ENCODE measurements at regions not wholly inside any gene's neighbourhood (a gene's known extent, or its start where the extent isn't known, plus 50 kb on each side); places are given as distances from the start of the nearest gene placed in this dataset.
A peak's percentile ranks its signal among the peaks of the same experiment; 100 is the strongest.
"Not testable (repeated sequence)": the region's sequence is repeated elsewhere in the genome, so short reads cannot be mapped to it uniquely, and the experiment has no call there.

DNA sequence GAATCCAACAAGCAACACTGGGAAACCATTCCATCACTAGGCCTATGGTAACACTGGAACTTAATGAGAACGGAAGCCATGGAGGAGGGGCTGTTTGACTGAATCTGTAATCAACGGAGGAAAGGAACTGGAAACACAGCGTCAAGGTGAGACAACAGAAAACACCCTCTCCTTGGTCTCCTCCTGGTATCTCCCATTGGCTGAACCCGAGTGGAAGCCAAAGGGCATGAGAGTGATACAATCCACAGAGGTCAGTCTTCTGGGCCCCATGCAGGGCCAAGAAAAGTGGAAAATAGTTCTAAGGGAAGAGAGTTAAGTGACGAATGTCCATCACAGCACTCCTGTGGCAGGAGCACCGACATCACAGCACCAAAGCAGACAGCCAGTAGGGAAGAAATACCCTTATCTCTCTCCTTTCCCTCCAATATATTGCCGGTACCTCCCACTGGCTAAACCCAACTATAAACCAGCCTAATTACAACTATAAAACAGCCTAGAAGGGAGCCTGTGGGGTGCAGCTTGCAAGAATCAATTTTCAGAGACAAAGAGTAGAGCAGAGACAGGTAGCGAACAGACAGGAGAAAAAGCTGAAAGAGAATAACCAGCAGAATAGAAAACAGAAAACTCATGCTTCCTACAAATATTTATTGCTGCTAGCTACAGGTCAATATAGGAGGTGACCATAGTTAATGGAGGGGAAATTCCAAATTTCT is 107.4 kb upstream of the IFNE start:
- no peak for DNase-seq (ENCODE audit: low spot score)
- intact Hi-C loops (cut with DNase I): no loop called here

DNA sequence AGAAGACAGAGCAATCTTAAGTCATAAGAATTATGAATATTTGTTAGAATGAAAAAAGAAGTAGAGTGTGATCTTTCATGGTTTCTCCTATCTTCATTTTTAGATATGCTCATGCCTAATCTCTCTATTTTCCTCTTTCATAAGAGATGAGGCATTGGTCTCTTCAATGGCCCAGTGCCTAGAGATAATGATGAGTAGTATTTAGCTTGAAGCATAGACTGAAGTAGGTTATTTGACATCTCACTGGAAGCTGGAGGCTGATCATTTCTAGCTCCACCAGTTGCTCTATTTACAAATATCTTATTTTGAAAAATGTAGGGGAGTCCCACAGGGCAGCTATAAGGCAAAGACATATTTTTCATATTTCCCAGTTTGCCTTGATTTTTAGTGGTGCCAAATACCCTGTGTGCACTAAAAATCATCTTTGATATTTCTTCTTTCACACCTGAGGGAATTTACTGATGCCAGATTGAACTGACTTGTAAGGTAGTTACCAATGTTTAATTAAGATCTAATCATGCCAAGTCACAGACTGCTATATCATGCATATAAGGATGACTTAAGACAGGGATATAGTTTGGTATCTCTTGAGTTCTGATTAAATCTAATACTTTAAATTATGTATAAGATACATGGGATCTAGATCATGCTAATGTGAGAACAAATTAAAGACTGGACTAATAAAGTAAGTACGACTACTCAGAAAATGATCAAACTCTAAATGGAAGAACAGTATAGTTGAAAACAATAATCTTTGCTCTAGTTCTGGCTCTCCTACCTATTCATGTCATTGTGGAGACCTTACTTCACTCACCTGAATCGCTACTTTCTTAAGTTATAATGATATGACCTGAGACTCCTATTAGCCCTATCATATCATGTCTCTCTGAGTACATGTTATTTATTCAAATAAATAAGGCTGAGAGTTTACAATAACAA is 108.2 kb upstream of the IFNE start:
- no peak for DNase-seq (ENCODE audit: low spot score)
- intact Hi-C loops (cut with DNase I): no loop called here

GRCh38 chr9:21591221-21592062 is 109.3 kb upstream of the IFNE start:
- DNase-seq (ENCODE audit: low spot score): peak; percentile 87
- intact Hi-C loops (cut with DNase I): no loop called here

DNA sequence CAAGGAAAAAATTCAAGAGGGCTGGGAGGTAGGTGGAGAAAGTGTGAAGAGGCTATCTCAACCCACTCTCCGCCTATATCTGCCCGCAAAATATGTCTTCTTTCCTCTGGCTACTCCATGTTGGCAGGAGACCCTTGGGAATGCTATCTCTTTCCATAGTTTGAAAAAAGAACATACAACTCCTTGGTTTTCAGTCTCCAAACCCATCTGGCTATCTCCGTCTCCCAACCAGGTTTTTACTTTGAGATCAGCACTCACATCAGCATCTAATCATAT is 109.9 kb upstream of the IFNE start:
- DNase-seq (ENCODE audit: low spot score): no peak
- intact Hi-C loops (cut with DNase I): no loop called here

- intact Hi-C loops (cut with DNase I): no loop called here
Measured at GRCh38 chr9:21597284-21597683, 115.2 kb upstream of the IFNE start.

GRCh38 chr9:21598749-21599148 is 116.6 kb upstream of the IFNE start:
- intact Hi-C loops (cut with DNase I): no loop called here
- DNase-seq (ENCODE audit: low spot score): no peak

More at GRCh38 chr9:21597284-21597683, 115.2 kb upstream of the IFNE start:
- no peak for DNase-seq (ENCODE audit: low spot score)

DNA sequence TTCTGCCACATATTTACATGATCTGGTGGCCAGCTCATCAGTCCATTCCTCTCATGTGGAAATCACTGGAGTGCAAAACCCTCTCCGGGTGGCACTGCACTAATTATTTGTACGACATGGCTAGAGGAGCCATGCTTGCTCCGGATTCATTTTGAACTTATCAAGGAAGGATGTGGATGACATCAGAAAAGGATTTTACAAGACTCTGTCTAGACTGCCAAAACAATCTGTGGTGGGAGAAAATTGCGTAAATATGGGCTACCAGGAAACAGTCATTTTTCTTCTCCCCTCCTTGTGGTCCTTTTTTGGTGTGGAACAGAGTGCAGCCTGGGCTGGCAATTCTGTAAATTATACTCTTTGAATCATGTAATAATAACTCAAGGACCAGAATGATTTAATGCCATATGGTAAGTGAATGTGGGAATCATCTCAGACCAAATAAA is 123.4 kb upstream of the IFNE start:
- intact Hi-C loops (cut with DNase I): no loop called here
- no peak for DNase-seq (ENCODE audit: low spot score)

- DNase-seq (ENCODE audit: low spot score): no peak
- intact Hi-C loops (cut with DNase I): no loop called here
Measured at GRCh38 chr9:21607576-21607975, 125.5 kb upstream of the IFNE start.

- DNase-seq (ENCODE audit: low spot score): no peak
- intact Hi-C loops (cut with DNase I): no loop called here
Measured at GRCh38 chr9:21608200-21608599, 126.1 kb upstream of the IFNE start.

- DNase-seq (ENCODE audit: low spot score): no peak
- intact Hi-C loops (cut with DNase I): no loop called here
Measured at GRCh38 chr9:21609506-21609905, 127.4 kb upstream of the IFNE start.

DNA sequence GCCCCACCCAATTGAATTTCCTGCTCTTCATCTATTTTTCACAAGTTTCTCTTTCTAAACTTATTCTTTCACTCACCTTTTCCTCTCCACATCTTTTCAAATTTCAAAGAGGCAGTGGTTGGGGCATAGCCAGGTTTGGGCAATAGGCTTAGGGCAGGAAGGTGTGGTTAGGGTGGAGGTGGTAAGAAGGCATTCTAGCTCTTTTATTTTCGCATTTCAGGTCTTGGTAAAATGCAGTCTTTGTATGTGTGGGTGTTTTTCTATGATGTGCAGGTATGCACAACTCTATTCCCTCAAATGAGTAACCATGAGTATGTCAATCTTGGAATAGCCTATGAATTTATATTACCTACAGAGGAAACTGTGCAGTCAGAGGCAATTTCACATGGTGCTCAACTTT is 129.8 kb upstream of the IFNE start:
- intact Hi-C loops (cut with DNase I): no loop called here
- DNase-seq (ENCODE audit: low spot score): no peak

GRCh38 chr9:21615018-21615417 is 132.9 kb upstream of the IFNE start:
- intact Hi-C loops (cut with DNase I): no loop called here
- DNase-seq (ENCODE audit: low spot score): no peak

DNA sequence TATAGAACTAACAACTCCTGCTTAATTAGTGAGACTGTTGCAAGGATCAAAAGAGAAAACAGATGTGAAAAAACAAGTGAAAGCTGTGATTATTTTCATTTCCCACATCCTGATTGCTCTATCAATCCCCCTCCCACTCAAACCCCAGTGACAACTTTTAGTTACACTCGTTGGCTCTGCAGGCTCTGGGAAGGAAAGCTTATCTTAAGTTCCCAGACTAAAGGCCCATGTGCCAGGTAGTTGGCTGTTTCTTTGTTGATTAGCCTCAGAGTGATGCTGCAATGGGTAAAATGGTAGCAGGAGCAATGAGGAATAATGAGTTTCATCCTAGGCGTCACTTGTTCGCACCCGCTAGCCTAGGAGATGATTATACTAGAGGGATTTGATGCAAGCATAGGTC is 133.3 kb upstream of the IFNE start:
- no peak for DNase-seq (ENCODE audit: low spot score)

DNA sequence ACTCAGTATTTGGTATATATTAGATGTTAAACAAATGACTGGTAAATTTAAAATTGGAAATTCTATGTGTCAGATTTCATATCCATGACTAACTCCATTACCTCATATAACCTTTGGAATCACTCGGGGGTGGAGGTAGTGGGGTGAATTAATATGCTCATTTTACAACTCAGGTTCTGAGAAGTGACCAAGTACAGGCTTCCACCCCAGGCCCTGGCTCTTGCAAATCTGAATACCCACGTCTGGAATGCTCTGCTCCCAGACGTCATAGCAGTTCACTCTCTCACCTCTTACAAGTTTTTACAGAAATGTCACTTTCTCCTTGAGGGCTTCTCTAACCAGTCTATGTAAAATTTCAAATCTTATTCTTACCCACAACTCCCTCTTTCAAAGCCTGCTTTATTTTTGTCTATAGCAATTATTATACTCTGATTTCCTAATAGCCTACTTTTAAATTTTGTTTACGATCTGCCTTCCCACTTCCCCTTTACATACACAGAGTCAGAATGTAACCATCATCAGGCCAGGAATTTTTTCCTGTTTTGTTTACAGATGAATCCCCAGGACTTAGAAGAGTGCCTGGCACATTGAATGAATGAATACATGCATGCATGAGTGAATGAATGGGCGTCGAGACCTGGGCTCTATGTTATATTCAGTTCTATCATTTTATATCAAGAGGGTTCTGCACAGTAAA is 134.1 kb upstream of the IFNE start:
- DNase-seq (ENCODE audit: low spot score): peak; percentile 68
- intact Hi-C loops (cut with DNase I): no loop called here

More for the DNA sequence above, 133.3 kb upstream of the IFNE start:
- intact Hi-C loops (cut with DNase I): no loop called here

DNA sequence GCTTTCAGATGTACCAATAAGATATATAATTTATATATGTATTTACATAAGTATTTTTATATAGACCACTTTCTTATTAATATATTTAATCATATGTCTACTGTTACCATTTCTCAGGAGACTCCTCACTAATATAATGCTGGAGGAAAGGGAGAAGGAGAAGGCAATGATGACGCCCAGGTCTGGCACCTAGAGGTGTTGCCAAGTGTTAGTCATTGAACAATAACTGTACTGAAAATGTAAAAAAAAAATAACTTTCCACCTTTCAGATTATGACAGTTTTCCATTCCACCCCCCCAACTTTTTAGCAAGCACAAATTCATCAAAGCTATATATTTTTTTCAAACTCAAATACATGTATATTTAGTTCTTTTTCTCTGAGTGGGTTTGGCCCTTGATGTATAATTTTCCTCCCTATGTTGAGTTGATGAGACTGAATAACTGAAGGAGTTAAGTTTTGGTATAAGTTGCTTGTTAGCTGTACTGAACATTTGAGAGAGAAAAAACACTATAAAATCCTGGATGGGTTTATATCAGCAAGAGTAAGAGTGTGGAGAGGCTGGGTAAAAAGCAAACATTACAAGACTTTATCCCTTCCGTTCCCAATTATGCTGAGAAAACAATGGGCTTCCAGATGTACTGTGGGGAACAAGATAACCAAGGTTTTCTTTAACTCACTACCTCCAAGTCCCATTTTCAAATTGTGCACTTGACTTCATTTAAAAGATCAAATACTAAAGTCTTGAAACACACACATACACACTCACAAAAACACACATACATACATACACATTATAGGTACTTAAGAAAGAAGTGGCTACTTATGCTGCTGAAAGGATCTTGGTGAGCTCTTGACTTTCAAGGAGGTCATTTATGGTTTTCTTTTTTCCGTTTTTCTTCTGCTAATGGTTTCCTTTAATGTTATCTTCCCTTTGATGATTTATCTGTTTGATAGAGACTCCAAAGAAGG is 142.8 kb upstream of the IFNE start:
- intact Hi-C loops (cut with DNase I): no loop called here
- no peak for DNase-seq (ENCODE audit: low spot score)

GRCh38 chr9:21626493-21626892 is 144.4 kb upstream of the IFNE start:
- intact Hi-C loops (cut with DNase I): no loop called here
- no peak for DNase-seq (ENCODE audit: low spot score)

DNA sequence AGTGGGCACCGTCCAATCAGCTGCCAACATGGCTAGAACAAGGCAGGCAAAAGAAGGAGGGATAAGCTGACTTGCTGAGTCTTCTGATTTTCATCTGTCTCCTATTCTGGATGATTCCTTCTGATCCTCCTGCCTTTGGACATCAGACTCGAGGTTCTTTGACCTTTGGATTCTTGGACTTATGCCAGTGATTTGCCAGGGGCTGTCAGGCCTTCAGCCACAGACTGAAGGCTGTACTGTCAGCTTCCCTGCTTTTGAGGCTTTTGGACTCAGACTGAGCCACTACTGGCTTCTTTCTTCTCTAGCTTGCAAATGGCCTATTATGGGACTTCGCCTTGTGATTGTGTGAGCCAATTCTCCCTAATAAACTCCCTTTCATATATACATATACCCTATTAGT is 146.8 kb upstream of the IFNE start:
- intact Hi-C loops (cut with DNase I); DNase-seq (ENCODE audit: low spot score): not testable (repeated sequence)

DNA sequence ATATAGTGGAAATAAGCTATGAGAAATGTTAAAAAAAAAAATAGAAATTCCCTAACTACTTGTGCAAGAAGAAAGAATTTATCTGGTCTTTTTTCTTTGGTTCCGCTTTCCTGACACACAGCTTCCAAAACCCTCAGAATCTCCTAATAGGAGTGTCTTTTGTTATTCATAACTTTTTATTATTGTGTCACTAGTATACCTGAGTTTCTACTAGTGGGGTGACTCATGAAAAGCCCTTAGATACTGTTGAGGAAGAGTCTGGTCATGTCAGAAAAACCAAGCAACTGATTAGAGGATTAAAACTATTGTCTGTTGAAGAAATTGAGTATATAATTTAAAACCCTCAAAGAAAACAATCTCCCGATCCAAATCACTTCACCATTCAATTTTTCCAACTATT is 152.8 kb upstream of the IFNE start:
- DNase-seq (ENCODE audit: low spot score): no peak
- intact Hi-C loops (cut with DNase I): no loop called here
